T-helper 2 cell (primary cell): ENCODE measurements at regions not wholly inside any gene's neighbourhood (a gene's known extent, or its start where the extent isn't known, plus 50 kb on each side); places are given as distances from the start of the nearest gene placed in this dataset.
"Not testable (repeated sequence)": the region's sequence is repeated elsewhere in the genome, so short reads cannot be mapped to it uniquely, and the experiment has no call there.

Source experiments
- DNase-seq, 5 experiments: peaks; one replicate each; pipeline versions ENCODE4 v3.0.0 to v3.0.0-alpha.2; 2012 to 2022

DNA sequence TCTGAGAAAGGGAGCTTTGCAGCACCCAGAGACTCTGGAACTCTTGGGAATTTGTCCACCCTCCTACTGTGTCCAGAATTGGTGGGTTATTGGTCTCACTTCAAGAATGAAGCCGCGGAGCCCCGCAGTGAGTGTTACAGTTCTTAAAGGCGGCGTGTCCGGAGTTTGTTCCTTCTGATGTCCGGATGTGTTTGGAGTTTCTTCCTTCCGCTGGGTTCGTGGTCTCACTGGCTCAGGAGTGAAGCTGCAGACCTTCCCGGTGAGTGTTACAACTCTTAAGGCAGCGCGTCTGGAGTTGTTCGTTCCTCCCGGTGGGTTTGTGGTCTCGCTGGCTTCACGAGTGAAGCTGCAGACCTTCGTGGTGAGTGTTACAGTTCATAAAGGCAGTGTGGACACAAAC is 824.7 kb downstream of the LRRTM4 start:
- DNase-seq: not testable (repeated sequence)

DNA sequence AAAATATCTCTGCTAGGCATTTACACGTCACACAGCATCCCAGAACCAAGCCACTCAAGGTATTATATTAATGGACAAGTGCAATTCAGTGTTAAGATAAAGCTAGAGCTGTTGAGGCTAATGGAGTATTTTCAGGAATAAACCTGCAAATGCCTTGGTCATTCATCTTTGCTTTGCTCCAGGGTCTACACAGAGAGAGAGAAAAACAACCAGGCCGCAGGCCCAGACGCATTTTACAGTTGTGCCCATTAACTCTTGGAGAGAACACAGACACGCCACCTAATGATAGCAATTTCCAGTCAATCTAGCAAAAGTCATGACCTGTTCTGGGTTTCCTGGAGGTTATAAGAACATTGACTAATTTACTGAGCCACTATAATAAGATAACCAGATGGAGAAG is 829.3 kb downstream of the LRRTM4 start:
- no peak for DNase-seq

GRCh38 chr2:76688732-76689131 is 833.4 kb downstream of the LRRTM4 start:
- DNase-seq: no peak

DNA sequence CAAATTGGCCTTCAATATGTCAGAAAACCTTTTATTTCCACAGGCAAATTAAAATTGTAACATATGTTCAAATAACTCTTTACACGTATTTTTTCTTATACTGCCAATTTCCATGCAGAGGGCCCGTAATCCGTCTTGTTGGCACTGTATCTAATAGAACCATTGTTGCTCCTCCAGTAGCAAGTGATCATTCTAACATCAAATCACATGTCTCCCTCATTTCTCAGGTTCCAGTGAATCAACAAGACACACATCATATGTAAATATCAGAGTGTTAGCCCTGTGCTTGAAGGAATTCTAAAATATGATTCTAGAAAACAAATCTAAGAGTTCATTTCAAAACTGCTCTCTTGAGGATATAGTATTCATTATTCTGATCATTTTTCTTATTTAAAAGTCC is 834.3 kb downstream of the LRRTM4 start:
- no peak for DNase-seq

GRCh38 chr2:76684756-76685155 is 837.4 kb downstream of the LRRTM4 start:
- no peak for DNase-seq

DNA sequence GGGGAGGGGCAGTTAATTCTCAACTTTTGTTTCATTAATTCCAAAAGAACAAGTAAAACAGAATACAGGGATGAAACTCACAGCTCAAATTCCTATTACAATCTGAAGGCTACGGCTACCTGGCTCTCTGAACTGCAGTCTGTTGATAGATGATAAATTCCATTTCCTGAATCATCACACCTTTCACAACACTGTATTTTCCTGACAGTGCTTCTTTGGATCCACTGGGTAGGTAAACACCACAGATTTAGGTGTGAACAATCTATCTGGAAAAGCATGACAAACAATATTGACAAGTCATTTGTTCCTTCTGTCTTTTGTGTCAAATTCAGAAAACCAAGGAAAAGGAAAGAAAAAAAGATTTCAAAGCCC is 843.2 kb downstream of the LRRTM4 start:
- no peak for DNase-seq

- no peak for DNase-seq
These were observed 843.7 kb downstream of the LRRTM4 start for GRCh38 chr2:76678383-76679024.

DNA sequence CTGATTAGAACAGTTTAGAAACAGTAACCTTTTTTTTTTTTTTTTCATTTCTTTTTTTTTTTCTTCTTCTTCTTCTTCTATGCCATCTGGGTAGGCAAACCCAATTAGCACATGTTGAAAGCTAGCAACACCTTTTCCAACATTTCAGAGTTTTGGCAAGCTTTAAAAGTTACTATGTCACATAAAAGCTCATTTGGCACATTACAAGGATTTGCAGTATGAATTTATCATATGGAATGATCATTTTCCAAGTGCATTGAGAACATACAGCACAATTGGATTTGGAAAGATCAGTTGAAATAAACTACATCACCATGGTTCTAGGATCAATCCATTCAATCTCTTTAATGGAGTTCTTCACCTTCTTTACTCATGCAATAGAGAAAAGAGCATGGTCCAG is 847.0 kb downstream of the LRRTM4 start:
- no peak for DNase-seq

DNA sequence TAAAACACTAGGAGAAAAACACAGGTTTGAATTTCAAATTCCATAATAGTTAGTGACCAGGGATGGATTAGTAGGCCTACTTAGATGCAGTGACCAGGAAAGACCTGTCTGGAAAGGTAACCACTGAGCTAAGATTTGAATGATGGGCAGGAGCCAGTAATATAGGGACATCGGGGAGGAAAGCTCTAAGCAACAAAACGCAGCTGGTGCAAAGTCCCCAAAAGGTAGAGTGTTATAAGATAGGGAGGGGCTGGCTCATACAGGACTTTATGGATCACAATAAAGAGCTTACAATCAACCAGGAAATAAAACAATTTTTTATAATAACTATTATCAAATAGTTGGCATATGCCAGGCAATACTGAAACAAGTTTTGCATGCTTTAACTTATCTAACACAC is 849.4 kb downstream of the LRRTM4 start:
- no peak for DNase-seq

DNA sequence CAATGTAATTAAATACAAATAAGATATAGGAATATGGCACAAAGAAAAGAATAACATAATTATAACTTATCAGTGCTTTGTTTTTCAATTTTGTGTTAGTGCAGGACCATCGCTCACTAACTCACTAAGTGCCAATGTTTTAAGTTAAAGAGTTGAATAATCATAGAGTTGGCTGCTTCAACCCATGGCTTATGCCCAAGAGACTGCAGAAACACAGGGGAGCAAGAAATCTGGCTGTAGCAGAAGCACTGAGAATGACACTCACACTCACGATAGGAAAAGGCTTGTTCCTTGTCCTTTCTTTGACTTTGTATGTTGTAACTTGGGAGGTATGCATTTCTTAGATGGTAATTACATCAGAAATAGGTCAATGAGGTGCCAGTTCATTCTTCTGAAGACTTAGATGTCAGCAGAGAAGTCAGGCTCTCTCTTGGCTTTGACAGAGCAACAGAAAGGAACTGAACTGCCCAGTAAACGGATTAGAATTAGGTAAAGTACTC is 852.2 kb downstream of the LRRTM4 start:
- DNase-seq: no peak

- DNase-seq: no peak
These were observed 853.9 kb downstream of the LRRTM4 start for GRCh38 chr2:76668279-76668678.

DNA sequence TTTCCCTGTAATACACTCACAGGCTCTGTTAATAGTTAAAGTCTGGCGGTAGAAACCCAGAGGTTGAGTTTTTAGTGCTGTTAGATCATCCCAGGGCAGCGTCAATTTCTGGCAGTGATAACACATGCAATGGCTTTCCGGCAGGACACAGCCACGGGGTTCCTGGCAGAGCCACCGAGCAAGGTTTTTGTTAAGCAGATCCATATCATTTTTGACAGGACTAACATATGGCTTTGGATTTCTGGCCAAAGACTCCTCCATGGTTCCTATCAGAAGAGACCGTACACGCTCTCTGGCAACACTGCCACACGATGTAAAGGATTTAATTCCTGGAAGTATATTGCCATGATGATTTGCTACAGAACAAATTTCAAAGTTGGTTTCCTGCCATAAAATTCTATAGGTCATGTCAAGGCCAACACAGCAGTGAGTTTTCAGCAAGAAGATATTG is 854.3 kb downstream of the LRRTM4 start:
- DNase-seq: no peak

- no peak for DNase-seq
These were observed 880.0 kb downstream of the LRRTM4 start for GRCh38 chr2:76642129-76642528.

GRCh38 chr2:76641506-76641905 is 880.7 kb downstream of the LRRTM4 start:
- no peak for DNase-seq

DNA sequence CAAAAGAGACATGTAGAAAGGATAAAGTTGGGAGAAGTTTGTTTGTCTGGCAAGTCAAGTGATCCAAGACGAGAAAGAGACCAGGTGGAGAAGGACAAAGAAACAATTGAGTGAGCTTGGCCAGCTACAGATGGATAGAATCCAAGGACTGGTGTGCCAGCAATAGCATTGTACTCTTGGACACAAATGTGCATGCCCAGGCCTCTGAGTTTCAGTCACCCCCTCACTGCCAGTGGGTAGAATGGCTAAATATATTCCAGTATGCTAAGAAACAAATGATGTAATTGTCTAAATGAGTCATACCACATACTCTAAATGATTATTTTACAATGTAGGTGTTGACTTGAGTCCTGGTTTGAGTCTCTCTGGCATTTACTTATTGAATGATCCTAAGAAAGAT is 881.3 kb downstream of the LRRTM4 start:
- DNase-seq: no peak

DNA sequence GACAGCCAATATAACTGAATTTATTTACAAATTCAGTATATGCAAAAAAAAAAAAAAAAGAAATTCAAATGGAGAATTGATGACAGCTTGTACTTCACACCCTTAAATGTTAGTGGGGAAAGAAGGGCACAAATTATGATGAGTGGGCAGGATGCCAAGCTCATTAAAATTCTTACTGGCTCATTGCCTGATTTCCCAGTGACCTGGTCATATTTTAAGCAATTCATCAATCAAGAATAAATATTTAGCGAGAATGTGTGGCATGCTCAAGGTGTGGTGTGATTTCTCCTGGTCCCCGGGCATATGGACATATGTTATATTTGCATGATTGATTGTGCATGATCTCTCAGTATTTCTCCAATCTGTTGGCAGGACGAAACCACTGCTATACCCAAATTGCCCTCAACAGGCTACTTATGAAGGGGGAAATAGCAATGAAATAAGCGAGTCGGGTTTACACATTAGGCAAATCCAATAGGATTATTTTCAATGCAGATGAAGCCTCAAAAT is 883.0 kb downstream of the LRRTM4 start:
- DNase-seq: no peak

GRCh38 chr2:76633276-76633921 is 888.8 kb downstream of the LRRTM4 start:
- no peak for DNase-seq

DNA sequence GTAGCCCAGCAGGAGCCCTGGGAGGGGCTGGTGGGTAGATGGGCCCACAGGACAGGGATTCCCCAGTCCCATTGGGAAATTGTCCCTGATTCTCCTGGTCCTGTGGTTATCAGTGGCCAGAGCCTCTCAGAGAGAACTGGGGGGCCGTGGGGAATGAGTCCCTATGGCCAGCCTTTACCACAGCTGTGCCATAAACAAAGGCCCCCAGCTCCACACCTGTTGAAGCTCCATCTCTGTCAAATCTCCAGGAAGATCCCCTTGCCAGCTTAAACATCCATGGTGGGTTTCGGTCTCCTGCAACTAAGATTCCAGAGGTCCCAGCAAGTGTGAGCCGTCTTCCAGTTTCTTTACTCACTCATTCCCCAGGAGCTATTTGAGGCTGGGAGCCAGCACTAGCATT is 897.1 kb downstream of the LRRTM4 start:
- no peak for DNase-seq

DNA sequence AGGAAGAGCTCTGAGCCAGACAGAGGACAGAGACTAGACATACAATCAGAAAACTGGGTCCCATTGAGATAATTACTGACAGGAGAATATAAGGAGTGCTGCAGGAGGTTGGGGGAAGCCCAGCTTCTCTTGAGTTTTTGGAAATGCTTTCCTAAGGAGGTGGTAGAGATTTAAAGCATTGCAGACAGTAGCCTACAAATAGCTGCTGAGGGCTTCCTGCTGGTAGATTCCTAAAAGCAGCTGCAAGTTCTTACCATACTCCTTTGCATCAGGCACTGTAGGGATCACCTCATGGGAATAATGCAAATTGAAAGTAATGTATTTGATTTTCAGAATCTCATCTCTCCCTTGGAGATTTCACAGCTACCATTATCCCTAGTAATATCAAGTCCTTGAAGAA is 902.6 kb upstream of the GCFC2 start:
- no peak for DNase-seq

- DNase-seq: no peak
These were observed 902.0 kb upstream of the GCFC2 start for GRCh38 chr2:76612764-76613163.

DNA sequence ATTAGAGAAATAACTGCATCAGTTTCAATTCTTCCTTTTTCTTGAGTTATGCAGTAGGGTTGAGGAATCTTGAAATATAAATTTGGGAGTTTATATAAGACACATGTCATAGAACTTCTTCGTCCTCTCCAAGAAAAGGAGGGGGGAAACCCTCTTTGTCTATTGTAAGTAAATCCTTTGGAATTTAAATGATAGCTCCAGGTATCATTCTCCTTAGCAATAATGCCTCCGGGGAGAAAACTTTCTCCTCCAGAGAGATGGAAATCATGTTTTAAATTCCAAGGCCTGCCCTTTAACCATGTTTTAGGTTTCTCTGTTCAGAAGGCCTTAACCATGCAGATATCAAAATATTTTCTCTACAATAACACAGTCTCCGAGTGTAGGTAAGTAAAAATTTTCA is 899.7 kb upstream of the GCFC2 start:
- DNase-seq: no peak

- peak in 1 of 5 experiments; percentile 63 for DNase-seq
These were observed 889.1 kb upstream of the GCFC2 start for GRCh38 chr2:76599732-76600368.

GRCh38 chr2:76584474-76584873 is 873.8 kb upstream of the GCFC2 start:
- DNase-seq: no peak

DNA sequence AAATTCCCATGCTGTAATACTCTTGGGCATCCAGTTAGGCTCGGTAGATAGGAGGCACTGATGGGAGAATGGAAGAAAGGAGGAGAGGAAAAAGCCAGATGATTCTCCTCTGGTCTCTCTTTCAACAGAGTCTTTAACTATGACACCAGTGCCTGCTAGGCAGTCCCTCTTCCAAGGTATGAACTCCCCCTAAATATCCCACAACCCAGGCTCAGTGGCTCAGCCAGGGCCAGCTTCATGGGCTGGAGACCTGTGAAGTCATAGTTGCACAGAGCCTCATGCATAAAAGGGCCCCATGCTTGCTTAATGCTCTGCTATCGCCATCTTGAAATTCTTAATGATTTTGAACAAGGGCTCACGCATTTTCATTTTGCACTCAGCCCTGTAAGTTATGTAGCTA is 869.2 kb upstream of the GCFC2 start:
- no peak for DNase-seq
